HG03060 (cell line): ENCODE measurements at regions not wholly inside any gene's neighbourhood (a gene's known extent, or its start where the extent isn't known, plus 50 kb on each side); places are given as distances from the start of the nearest gene placed in this dataset.

ENCODE experiments used
- ATAC-seq: cut with Tn5 transposase; IDR thresholded peaks from one replicate; pipeline ENCODE4 v1.9.1; 2021; ENCODE audit warnings: low read depth, moderate number of reproducible peaks; ENCODE audit not compliant: unreplicated experiment

- ATAC-seq: no peak
Observed at GRCh38 chr12:19572920-19573558, 133.7 kb downstream of the AEBP2 start.

GRCh38 chr12:19573866-19574265, 134.6 kb downstream of the AEBP2 start:
- no peak for ATAC-seq

GRCh38 chr12:19574601-19575000, 135.3 kb downstream of the AEBP2 start:
- no peak for ATAC-seq

- ATAC-seq: no peak
Observed at GRCh38 chr12:19575337-19576243, 136.3 kb downstream of the AEBP2 start.

- no peak for ATAC-seq
Observed at GRCh38 chr12:19576506-19577280, 137.4 kb downstream of the AEBP2 start.

GRCh38 chr12:19577281-19577530, 137.9 kb downstream of the AEBP2 start:
- no peak for ATAC-seq

- no peak for ATAC-seq
Observed at GRCh38 chr12:19584732-19585131, 145.4 kb downstream of the AEBP2 start.

GRCh38 chr12:19588951-19589350, 149.7 kb downstream of the AEBP2 start:
- no peak for ATAC-seq

- ATAC-seq: no peak
Observed at GRCh38 chr12:19591951-19592350, 152.7 kb downstream of the AEBP2 start.

GRCh38 chr12:19596434-19597166, 157.3 kb downstream of the AEBP2 start:
- no peak for ATAC-seq

GRCh38 chr12:19597167-19598026, 158.1 kb downstream of the AEBP2 start:
- no peak for ATAC-seq

- ATAC-seq: no peak
Observed at GRCh38 chr12:19605720-19606119, 166.4 kb downstream of the AEBP2 start.

GRCh38 chr12:19608039-19608438, 168.7 kb downstream of the AEBP2 start:
- no peak for ATAC-seq

- ATAC-seq: no peak
Observed at GRCh38 chr12:19613051-19613535, 173.8 kb downstream of the AEBP2 start.

- no peak for ATAC-seq
Observed at GRCh38 chr12:19614601-19615383, 175.5 kb downstream of the AEBP2 start.

GRCh38 chr12:19615384-19615725, 176.1 kb downstream of the AEBP2 start:
- ATAC-seq: no peak

- ATAC-seq: no peak
Observed at GRCh38 chr12:19616781-19617180, 177.5 kb downstream of the AEBP2 start.

- ATAC-seq: no peak
Observed at GRCh38 chr12:19620222-19620621, 180.9 kb downstream of the AEBP2 start.
